Peyer's patch (tissue), 4 donors: ENCODE measurements at regions not wholly inside any gene's neighbourhood (a gene's known extent, or its start where the extent isn't known, plus 50 kb on each side); places are given as distances from the start of the nearest gene placed in this dataset.

ENCODE experiments used
- POLR2A ChIP-seq, 2 donors: fragments of 450-650 bp; IDR thresholded peaks; one replicate each; pipeline ENCODE4 v1.5.1; 2017; ENCODE audit warnings: antibody characterized with exemption in 2 of 2, mild to moderate bottlenecking in 2 of 2, moderate library complexity in 2 of 2
- TF ChIP-seq, protein P1 (sequence below), 6 experiments: fragments of 450-650 bp in 4 of 6; fragments of 200-600 bp in 2 of 6; sonication (generic) in 1 of 6; IDR thresholded peaks; one replicate each; pipeline ENCODE4 v1.5.1; 2017 to 2019; ENCODE audit warnings: antibody characterized with exemption in 6 of 6, mild to moderate bottlenecking in 3 of 6, moderate library complexity in 1 of 6

DNA sequence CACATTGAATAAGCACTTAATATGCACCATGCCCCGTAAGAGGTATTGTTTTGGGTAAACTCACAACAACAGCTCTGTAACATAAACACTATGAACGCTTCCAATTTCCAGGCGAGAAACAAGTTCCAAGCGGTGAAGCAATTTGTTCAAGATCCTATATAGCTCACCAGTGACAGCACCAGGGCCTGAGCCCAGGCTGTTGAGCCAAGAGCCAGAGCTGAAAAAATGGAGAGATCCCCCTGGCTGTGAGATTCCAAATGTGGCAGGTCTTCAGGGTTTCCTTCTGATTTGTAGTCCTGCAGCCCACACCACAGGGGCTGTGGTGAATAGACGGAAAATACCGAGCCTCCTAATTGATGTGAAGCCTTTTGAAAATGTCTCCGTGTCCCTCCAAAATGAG is 268.0 kb upstream of the KIRREL3 start:
- TF ChIP-seq POLR2A (IDR thresholded peaks at IDR 0.05): no peak
- TF ChIP-seq, protein P1, sequence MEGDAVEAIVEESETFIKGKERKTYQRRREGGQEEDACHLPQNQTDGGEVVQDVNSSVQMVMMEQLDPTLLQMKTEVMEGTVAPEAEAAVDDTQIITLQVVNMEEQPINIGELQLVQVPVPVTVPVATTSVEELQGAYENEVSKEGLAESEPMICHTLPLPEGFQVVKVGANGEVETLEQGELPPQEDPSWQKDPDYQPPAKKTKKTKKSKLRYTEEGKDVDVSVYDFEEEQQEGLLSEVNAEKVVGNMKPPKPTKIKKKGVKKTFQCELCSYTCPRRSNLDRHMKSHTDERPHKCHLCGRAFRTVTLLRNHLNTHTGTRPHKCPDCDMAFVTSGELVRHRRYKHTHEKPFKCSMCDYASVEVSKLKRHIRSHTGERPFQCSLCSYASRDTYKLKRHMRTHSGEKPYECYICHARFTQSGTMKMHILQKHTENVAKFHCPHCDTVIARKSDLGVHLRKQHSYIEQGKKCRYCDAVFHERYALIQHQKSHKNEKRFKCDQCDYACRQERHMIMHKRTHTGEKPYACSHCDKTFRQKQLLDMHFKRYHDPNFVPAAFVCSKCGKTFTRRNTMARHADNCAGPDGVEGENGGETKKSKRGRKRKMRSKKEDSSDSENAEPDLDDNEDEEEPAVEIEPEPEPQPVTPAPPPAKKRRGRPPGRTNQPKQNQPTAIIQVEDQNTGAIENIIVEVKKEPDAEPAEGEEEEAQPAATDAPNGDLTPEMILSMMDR (IDR thresholded peaks at IDR 0.05): no peak
